CD4-positive, alpha-beta T cell treated with Interleukin-6 for 4 hours (primary cell): ENCODE measurements at regions not wholly inside any gene's neighbourhood (a gene's known extent, or its start where the extent isn't known, plus 50 kb on each side); places are given as distances from the start of the nearest gene placed in this dataset.
"Not testable (repeated sequence)": the region's sequence is repeated elsewhere in the genome, so short reads cannot be mapped to it uniquely, and the experiment has no call there.

ENCODE experiments used
- DNase-seq: peaks from one replicate; pipeline ENCODE4 v3.0.0-alpha.2; 2020; ENCODE audit warnings: mixed read lengths

DNA sequence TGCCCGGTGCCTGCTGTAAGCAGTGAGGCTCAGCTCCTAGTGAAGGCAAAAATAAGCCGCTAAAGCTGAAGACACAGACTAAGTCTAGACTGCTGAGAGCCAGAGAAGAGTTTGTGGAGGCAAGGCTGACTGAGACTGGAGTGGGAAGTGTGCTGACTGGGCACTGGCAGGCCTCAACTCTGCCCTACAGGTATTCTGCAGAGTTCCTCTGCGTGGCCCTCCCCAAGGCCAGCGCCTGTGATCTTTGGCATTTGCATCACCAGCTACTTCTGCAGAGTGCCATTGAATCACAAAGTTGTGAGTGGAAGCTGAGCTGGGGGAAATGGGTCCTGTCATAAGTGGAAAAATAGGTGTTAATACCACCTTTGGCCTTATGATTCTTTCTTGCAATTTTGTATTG lies 905.7 kb downstream of the PLA2G4A start:
- DNase-seq = no peak

DNA sequence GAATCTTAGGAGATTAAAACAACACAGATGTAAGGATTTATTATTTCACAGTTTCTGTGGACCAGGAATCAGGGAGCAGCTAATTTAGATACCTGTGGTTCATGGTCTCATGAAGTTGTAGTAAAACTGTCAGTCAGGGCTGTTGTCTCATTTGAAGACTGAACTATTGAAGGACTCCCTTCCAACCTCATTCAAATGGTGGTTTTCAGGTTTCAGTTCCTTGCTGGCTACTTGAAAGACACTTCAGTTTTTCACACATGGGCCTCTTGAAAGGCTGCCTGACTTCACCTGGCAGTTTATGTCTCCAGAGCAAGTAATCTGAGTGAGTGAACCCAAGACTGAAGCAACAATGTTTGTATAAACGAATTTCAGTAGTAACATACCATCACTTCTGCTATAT lies 915.9 kb downstream of the PLA2G4A start:
- DNase-seq = no peak

DNA sequence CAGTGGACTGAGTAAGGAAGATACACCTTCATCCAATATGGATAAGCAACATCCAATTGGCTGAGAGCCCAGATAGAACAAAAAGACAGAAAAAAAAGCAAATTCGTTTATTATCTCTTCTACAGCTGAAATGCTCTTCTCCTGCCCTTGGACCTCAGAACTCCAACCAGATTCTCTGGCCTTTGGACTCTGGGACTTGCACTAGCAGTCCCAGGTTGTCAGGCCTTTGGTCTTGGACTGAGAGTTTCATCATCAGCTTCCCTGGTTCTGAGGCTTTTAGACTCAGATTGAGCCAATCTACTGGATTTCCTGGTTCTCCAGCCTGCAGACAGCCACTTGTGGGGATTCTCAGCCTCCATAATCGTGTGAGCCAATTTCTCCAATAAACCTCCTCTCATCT lies 926.8 kb downstream of the PLA2G4A start:
- DNase-seq = no peak

DNA sequence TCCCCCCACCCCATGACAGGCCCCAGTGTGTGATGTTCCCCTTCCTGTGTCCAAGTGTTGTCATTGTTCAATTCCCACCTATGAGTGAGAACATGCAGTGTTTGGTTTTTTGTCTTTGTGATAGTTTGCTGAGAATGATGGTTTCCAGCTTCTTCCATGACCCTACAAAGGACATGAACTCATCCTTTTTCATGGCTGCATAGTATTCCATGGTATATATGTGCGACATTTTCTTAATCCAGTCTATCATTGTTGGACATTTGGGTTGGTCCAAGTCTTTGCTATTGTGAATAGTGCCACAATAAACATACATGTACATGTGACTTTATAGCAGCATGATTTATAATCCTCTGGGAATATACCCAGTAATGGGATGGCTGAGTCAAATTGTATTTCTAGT lies 927.9 kb downstream of the PLA2G4A start:
- not testable (repeated sequence) for DNase-seq

DNA sequence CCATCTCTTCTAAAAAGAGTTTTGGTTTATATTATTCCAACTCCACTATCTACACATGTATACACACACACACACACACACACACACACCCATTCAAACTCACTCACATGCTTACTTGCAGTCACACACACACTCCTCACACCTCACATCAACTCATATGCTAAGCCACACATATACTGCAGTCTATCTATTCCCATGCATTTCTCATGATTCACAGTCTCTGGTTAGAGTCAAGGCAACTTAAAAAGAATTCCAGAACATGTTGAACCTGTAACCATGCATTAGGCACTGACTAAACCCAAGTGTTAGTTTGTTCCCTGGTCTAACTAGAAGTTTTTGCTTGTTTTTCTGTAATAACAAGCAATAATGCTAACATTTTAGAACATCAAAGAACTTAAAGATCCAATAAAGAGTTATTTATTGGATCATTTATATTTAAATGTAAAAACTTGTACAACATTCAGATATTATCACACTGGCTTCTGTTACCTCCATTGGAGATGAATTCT lies 931.1 kb downstream of the PLA2G4A start:
- no peak for DNase-seq

DNA sequence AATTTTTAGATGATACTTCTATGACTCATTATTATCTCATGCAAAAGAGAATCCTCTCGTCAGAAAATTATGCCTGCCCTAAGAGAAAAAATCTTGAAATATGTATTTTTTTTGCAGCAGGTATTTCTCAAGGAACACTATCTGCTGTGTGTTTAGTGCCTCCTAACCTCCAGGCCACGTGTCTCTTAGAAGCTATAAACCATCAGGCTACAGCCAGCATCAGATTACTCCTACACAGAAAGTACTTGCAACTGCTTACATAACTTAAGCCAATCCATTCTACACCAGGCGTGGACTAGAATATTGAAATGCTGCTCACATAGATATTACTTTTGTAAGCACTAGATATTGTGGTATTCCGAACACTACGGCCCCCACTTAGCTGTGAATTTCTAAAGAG lies 933.4 kb downstream of the PLA2G4A start:
- DNase-seq = no peak

DNA sequence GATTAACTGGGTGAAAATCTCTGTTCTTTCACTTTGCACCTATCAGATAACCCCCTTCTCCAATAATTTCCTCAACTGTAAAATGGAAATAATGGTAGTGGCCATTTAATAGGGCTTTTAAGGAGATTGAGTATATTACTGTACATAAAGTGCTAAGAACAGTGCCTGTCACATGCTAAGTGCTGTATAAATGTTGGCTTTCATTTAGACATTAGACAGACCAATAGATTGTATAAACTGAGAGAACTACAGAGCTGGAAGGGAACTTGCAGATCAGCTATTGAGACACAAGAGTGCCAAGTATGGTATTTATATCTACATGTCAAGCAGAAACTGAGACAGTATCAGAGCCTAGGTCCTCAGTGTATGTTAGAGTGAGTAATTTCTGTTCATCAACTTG lies 934.7 kb downstream of the PLA2G4A start:
- no peak for DNase-seq

DNA sequence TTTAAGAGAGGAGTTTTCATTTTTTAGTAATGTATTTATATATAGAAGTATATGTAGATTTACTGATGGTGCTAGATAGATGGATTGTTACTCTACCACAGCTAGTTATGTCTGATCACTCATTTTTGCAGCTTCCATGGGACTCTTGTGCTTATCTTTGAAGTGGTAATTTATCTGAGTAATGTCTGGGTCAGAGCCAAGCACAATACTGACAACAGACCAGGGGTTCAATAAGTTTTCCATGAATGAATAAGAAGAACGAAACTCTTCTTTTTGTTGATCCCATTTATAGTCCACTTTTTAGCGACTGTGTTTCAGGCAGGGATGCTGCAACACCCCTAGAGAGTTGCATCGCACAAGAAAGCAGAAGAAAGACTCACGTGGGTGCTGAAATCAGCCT lies 935.2 kb downstream of the PLA2G4A start:
- DNase-seq = no peak

DNA sequence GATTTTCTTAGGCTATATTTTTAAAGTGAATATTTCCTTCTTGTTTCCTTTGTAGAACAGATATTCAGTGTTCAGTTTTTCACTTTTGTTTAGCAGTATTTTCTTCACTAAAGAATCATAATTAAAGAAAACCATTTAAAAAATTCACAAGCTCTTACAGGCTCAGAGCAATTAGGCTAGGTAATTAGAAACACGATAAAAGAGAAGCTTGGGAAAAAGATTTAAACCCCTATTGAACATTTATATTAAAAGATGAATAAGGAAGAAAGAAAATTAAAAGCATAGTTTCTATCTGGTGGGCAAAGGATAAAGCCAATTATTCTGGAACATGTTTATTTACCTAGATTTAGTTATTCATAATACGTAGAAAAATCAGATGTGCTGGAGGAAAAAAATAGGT lies 942.6 kb downstream of the PLA2G4A start:
- DNase-seq = no peak

DNA sequence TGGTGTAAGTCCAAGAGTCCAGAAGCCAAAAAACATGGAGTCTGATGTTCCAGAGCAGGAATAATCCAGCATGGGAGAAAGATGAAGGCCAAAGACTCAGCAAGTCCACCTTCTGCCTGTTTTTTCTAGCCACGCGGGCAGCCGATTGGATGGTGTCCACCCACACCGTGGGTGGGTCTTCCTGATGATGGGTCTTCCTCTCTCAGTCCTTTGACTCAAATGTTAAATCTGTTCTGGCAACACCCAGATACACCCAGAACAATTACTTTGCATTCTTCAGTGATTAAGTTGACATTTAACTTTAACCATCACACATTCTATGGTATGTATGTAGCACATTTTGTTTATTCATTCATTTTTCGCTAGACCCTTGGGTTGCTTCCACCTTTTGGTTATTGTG lies 944.4 kb downstream of the PLA2G4A start:
- no peak for DNase-seq

DNA sequence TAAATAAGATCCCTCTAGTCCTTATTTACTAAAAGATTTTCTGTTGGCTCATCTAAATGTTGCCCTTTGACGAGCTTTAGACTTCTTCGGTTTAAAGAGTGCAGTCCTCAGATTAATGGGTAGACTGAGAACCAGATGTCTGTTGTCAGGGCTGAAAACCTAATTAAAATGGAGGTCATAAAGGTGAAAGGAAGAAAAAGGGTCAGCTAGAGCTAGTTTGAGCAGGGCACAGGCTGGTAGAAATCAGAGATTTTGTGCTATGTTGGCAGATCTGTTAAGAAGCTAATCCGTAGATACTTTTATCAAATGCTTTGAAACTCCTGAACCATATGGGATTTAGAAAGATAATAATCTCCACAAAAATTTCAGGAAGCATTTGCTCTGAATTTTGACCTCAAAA lies 959.0 kb downstream of the PLA2G4A start:
- no peak for DNase-seq

DNA sequence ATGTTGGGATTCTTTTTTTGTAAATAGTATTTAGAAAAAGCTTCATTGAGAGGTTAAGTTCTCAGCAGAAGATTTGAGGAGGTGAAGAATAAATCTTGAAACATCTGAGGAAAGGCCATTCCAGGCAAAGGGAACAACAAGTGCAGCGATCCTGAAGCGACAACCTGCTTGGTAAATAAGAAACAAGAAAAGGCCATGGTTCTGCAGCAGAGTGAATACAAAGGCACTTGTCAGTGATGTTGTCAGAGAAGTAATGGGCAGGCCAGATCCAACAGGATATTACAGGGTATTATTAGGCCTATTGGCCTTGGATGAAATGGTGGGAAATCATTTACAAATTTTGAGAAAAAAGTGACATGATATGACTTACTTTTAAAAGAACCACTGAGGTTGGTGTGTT lies 960.0 kb downstream of the PLA2G4A start:
- DNase-seq = no peak

DNA sequence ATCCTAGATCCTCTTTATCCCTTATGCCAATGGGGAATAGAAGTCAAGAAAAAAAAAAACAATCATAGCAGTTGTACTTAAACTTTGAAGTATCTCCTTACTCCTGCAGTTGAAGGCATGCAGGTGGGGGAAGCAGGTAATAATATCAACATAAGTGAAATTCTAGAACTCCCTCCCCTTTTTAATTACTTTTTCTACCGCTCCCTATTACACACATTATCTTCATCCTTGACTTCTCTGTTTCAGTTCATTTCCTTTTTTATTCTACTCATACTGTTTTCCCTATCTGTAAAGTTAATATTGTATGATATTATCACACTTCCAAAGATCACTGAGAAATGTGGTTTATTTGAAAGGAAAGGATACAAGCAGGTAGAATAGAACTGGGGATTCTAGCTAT lies 962.0 kb downstream of the PLA2G4A start:
- no peak for DNase-seq

DNA sequence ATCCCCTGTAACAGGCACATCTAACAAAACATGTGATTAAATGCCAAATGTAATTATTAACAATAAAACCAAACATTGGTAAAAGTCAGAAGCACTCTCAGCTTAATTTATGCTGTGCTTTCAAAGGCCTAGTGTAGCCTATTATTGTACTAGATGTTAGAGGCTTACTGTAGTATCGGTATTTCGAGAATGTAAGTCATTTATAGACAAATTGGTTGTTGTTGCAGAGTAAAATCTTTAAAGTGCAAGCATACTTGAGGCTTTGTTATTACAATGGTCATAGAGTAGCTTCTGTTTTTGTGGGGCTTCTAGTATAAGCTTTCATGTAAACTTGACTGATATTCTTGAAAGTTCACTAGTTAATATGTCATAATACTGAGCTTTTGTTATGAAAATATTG lies 965.8 kb downstream of the PLA2G4A start:
- no peak for DNase-seq

DNA sequence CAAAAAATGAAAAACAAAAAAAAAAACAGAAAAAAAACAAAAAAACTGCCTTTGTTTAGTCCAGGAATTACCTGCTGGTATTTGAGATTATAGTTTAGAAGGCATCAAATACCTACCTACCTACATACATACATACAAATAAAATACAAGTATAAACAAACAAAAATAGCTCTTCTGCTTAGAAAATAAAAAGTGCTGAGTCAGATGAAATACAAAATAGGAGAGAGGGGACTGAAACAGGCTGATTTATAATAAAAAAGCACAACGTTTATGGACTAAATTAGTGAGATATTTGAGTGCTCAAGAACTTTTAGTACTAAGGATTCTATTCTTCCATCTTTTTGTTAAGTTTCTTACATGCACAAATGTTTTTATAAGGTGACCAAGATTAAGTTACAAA lies 980.8 kb downstream of the PLA2G4A start:
- no peak for DNase-seq

DNA sequence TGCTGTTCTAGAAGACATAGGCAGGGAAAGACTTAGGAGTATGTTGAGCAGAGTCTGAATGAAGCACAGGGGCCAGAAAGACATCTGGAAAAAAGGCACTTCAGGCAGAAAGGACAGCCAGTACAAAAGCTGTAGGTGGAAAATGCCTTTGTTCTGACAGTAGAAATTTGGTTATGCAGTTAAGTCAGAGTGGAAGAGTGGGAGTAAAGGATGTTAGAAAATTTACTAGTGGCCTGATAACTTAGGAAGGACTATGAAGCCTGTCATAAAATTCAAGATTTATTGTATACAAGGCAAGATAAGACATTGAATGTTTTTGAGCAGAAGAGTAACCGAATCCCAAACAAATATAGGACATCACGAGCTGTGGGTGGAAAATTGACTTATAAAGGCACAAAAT lies 987.9 kb downstream of the PLA2G4A start:
- DNase-seq = no peak

DNA sequence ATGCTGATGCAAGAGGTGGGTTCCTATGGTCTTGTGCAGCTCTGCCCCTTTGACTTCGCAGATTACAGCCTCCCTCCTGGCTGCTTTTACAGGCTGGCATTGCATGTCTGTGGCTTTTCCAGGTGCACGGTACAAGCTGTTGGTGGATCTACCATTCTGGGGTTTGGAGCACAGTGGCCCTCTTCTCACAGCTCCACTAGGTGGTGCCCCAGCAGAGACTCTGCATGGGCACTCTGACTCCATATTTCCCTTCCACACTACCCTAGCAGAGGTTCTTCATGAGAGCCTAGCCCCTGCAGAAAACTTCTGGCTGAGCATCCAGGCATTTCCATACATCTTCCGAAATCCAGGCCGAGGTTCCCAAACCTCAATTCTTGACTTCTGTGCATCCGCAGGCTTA lies 989.0 kb downstream of the PLA2G4A start:
- DNase-seq = no peak

DNA sequence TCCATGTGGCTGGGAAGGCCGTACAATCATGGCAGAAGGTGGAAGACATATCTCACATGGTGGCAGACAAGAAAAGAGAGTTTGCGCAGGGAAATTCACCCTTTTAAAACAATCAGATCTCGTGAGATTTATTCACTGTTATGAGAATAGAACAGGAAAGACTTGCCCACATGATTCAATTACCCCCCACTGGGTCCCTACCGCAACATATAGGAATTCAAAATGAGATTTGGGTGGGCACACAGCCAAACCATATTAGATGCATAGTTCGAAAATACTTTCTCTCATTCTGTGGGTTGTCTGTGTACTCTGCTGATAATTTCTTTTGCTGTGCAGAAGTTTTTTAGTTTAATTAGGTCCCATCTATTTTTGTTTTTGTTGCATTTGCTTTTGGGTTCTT lies 990.3 kb downstream of the PLA2G4A start:
- no peak for DNase-seq

DNA sequence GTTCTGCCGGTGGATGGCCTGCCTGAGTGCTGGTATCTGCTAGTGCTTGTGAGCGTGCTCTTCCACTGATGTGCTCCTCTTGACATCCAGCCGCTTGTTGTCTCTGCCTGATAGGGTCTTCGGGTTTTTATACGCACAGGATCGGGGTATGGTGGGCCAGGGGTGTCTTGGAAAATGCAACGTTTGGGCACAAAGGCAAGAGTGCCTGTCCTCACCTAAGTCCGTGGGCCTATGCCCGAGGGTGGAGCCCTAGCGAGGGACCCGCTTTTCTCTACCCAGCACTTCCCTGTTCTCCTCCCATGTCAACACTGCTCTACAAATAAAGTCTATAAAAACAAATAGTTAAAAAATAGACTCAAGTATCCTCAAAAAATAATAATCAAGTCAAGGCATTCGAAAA lies 1007.8 kb downstream of the PLA2G4A start:
- no peak for DNase-seq

DNA sequence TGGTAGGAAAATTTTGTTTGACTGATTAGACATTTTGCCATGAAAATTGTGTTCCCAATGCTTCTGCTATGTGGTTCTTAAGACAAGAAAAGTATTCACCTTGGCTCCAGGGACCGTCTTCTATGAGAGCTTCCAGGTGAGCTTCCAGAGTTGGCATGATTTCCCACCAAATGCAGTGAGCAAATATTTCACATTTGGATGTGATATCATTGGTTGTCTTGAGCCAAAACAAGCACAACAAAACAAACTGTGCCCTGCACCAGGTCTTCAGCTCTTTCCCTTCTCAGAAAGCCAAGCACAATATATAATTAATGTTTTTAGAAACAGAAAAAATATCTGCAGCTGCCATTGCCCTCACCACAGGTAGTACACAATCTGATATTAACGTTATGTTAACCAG lies 1009.0 kb downstream of the PLA2G4A start:
- no peak for DNase-seq

DNA sequence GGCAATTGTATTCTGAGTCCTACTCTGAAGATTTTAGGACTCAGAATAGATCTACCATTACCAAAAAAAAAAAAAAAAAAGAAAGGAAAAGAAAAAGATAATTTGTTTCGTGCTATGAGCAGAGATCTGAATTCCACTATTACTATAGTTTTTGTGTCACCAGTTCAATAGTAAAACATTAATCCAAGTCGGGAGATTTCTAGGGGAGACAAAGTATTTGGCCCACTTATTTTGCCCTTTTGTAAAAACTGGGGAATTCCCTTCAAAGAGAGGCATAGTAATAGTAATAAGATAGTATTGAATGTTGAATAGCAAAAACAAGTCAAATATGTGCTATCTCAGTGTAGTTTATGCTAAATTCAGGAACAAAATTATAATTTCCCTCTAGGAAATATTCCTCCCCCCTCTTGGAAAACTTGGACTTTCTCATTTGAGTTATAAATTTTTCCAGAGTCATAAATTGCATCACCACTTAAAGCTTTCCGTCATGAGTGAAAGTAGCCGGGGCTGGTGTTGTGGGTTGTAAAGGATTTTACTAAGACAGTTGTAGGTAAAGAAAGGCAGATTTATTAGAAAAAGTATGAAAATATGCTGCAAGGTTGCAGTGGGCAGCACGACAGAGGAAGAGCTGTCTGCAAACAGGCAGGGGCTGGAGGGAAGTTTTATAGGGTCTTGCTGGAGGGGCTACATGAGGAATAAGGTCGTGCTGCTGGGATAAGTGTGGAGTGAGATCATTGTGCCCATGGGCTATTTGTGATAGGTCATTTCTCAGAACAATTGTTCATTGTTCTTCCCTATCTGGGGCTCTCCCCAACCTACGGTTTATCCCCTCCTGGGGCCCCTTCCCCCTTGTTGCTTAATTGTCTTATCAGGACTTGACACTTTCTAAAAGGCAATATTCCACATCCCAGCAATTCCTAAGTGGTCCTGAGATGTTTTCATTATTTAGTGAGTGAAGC lies 1009.9 kb downstream of the PLA2G4A start:
- no peak for DNase-seq

DNA sequence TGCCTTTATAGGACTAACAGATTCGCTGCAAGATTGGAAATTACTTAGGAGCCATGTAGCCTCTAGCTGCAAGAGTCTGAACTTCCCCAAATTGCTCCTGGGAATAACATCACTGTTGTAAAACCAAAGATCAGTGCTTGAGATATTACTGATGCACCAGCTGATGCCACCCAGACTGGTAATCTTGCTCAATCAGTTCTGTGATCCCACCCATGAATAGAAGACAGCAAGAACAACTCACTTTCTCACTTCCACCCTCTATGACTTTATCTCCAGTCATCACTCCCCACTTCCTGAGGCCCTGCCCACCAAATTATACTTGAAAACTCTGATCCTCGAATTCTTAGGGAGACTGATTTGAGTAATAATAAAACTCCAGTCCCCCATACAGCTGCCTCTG lies 1011.1 kb downstream of the PLA2G4A start:
- no peak for DNase-seq

DNA sequence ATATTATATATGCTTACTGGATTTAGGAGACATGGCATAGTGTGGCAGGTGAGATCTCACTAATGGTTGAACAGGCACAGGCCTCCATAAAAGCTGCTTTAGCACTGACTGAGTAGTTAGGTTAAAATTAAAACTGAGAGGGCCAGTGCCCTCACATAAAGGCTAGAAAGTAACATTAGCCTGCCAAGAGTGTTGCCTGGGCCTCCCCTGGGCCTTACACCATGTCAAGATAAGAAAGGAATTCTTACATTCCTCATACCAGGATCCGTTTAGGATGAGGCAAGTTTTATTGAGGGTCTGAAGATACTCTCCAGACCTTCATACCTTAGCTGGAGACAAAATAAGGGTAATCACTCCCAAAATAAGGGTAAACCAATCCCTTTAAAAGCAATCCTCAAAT lies 1011.8 kb downstream of the PLA2G4A start:
- no peak for DNase-seq

DNA sequence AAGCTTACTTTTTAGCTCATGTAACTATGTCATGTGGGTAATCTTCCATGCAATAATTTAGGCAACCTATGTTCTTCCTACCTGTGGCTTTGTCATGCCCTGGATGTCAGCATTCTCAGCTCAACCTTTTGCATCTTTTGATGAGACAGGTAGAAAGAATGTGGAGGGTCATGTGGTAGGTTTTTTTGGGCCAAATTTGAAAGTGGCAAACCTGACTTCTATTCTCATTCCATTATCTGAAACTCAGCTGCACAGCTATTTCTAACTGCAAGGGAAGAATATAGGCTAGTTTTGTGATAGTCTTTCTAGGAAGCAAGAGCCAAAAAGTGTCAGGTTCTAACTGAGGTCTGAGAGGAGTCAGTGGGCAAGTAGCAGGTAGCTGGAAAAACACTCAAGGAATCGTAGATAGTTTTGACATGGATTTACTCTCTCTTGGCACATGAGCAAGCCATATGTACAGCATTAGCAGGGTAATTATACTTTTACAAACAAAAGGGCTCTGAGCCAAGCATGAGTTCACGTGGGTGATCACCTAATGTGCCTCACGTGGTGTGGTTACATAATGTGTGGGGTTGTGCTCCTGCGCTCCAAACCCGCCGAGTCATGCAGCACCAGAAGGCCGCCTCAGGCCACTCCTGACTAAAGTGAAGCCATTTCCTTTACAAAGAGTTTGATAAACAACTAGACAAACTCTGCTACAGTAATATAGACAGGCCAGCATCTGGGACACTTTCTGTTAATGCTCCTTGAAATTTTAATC lies 1013.8 kb downstream of the PLA2G4A start:
- DNase-seq = no peak
